Mesodermal cell (in vitro differentiated cells): ENCODE measurements at regions not wholly inside any gene's neighbourhood (a gene's known extent, or its start where the extent isn't known, plus 50 kb on each side); places are given as distances from the start of the nearest gene placed in this dataset.
A peak's percentile ranks its signal among the peaks of the same experiment; 100 is the strongest.

Experiments used
- H3K27ac ChIP-seq: 2 replicates; pipeline ENCODE4 v1.7.0; 2013; ENCODE audit warnings: mild to moderate bottlenecking, low read depth, low read length, moderate library complexity; ENCODE audit not compliant: severe bottlenecking
- H3K36me3 ChIP-seq: 2 replicates; pipeline ENCODE4 v1.7.1; 2013; ENCODE audit warnings: mild to moderate bottlenecking, low read length, moderate library complexity; ENCODE audit not compliant: control insufficient read depth, insufficient read depth
- H3K4me1 ChIP-seq: one replicate; pipeline ENCODE4 v1.7.1; 2013; ENCODE audit warnings: mild to moderate bottlenecking, low read length; ENCODE audit not compliant: insufficient read depth, control insufficient read depth, poor library complexity, severe bottlenecking
- H3K4me3 ChIP-seq: 2 replicates; pipeline ENCODE4 v1.7.0; 2013; ENCODE audit warnings: low read length, control low read depth, mild to moderate bottlenecking; ENCODE audit not compliant: insufficient read depth, poor library complexity, severe bottlenecking; ENCODE audit errors: extremely low read depth
- H3K9me3 ChIP-seq: 2 replicates; pipeline ENCODE4 v1.7.1; 2013; ENCODE audit warnings: mild to moderate bottlenecking, low read length, moderate library complexity; ENCODE audit not compliant: control insufficient read depth
- WGBS, 2 experiments: methylation state at CpG; one replicate each; pipeline ENCODE4 v1.1.5; 2013; ENCODE audit warnings: missing lambda C conversion rate in 2 of 2; ENCODE audit not compliant: insufficient coverage in 2 of 2; 5-methylcytosine and 5-hydroxymethylcytosine counted together

- WGBS, 2 experiments = 90 to 93% methylated on average over 2 of the region's 2 CpGs
- no peak overlapping the region for H3K27ac ChIP-seq
- no peak overlapping the region for H3K4me3 ChIP-seq
- H3K36me3 ChIP-seq = no peaks in the 10 kb centered on the region
- peaks cover 15% of the 10 kb centered on the region for H3K9me3 ChIP-seq
- H3K4me1 ChIP-seq = no peaks in the 10 kb centered on the region
Observed at GRCh38 chr11:134750619-134751018, 338.6 kb upstream of the B3GAT1 start.

GRCh38 chr11:134749040-134749839 lies 337.2 kb upstream of the B3GAT1 start:
- Histone ChIP-seq H3K4me3 (no peak overlapping the region), H3K4me1 (no peaks in the 10 kb centered on the region), H3K27ac (no peak overlapping the region), H3K36me3 (no peaks in the 10 kb centered on the region), H3K9me3 (peaks cover 15% of the 10 kb centered on the region)
- WGBS, 2 experiments = 57 to 60% methylated on average over 3 to 4 of the region's 5 CpGs

DNA sequence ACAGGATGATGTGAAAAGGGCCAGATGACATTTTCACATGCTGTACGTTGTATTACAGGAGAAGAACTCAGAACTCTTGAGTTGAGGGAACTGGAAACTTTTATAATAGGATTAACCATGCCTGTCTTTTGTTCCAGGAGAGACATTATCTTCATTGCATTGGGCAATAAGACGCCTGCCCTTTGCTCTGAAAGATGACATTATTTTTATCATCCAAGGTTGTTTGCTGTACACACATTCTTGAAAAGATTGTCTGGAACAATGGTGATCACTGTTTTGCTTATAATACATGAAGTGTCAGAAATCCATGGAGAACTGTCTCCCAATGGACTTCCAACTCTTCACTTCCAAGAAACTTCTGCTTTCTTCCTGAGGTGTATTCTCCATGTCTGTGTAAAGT lies 334.6 kb upstream of the B3GAT1 start:
- peaks cover 15% of the 10 kb centered on the region for H3K9me3 ChIP-seq
- H3K36me3 ChIP-seq = no peaks in the 10 kb centered on the region
- no peak overlapping the region for H3K27ac ChIP-seq
- 90 to 100% methylated on average over 1 of the region's 2 CpGs for WGBS, 2 experiments
- peaks cover 23% of the 10 kb centered on the region for H3K4me1 ChIP-seq
- no peak overlapping the region for H3K4me3 ChIP-seq

DNA sequence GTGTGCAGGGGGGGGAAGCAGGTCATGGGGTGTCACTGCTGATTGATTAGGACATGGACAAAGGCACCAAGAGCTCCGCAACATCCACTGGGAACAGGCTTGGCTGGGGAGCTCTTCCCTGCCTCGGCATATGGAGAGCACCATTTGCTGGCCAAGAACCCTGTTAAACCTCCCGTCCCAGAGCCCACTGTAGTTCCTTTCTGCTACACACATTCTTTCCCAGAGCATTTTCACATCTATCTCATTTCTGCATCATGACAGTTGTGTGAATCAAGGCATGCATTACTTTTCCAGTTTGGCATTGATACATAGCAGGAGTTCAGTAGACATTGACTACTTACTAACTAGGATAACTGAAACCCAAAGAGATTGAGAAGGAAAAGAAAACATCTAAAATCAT lies 333.4 kb upstream of the B3GAT1 start:
- H3K9me3 ChIP-seq = peaks cover 15% of the 10 kb centered on the region
- H3K36me3 ChIP-seq = no peaks in the 10 kb centered on the region
- H3K4me3 ChIP-seq = no peak overlapping the region
- peaks cover 30% of the 10 kb centered on the region for H3K4me1 ChIP-seq
- no peak overlapping the region for H3K27ac ChIP-seq
- 87 to 96% methylated on average over 3 of the region's 3 CpGs for WGBS, 2 experiments

GRCh38 chr11:134743820-134744195 lies 331.8 kb upstream of the B3GAT1 start:
- WGBS, 2 experiments = 93 to 100% methylated on average over 1 to 3 of the region's 4 CpGs
- Histone ChIP-seq H3K4me1 (peaks cover 37% of the 10 kb centered on the region), H3K4me3 (no peak overlapping the region), H3K36me3 (no peaks in the 10 kb centered on the region), H3K9me3 (peaks cover 15% of the 10 kb centered on the region), H3K27ac (no peak overlapping the region)

DNA sequence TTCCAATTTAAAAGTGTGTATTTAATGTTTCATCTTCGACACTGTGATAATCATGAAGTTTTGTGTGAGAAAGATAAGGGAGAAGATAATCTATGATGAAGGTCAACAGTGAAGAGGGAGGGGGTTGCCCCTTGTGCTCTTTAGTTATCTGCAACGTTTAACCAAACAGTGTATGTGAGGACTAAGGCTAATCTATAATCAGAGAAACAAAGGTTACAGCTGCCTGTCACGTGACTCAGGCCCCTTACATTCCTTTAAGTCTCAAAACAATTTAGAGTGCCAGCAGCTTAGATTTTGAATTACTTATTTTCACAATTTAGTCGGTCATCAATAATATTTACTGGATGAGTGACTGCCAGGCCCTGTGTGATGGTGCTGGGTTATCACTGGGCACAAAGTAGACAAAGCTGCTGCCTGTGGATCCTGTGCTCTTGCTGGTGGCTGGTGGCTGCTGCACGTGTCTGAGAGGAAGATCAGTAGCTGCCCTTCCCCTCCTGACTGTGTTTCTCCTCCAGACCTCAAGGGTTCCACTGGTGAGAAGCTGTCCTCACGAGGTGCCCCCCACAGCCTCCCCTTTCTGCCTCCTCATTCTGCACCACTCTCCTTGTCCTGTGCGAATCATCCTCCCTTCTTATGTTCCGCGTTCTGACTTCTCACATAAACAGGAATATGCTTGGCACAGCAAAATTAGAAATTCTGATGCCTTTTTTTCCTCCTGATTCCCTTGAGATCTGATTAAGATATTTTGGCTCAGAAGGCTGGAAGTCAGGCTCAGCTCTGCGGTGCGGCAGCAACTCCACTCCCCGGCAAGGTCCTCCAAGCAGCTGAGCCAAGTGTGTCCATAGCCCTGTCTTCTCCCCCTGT lies 331.1 kb upstream of the B3GAT1 start:
- Histone ChIP-seq H3K9me3 (peaks cover 10% of the 10 kb centered on the region), H3K4me1 (peaks cover 39% of the 10 kb centered on the region), H3K27ac (peak overlapping the region; percentile 85), H3K4me3 (no peak overlapping the region), H3K36me3 (no peaks in the 10 kb centered on the region)
- 49 to 64% methylated on average over 2 to 5 of the region's 12 CpGs for WGBS, 2 experiments

GRCh38 chr11:134742224-134742612 lies 330.2 kb upstream of the B3GAT1 start:
- 82% methylated on average over 3 of the region's 6 CpGs; no CpG with 5 or more reads in 1 of the 2 experiments for WGBS, 2 experiments
- Histone ChIP-seq H3K4me1 (peaks cover 42% of the 10 kb centered on the region), H3K9me3 (peaks cover 6% of the 10 kb centered on the region), H3K4me3 (no peak overlapping the region), H3K36me3 (no peaks in the 10 kb centered on the region), H3K27ac (peak overlapping the region; percentile 85)

- Histone ChIP-seq H3K27ac (peak overlapping the region; percentile 85), H3K4me1 (peaks cover 42% of the 10 kb centered on the region), H3K36me3 (no peaks in the 10 kb centered on the region), H3K4me3 (peak overlapping the region; percentile 5), H3K9me3 (peaks cover 6% of the 10 kb centered on the region)
- WGBS, 2 experiments = 70% methylated on average over 5 of the region's 10 CpGs; no CpG with 5 or more reads in 1 of the 2 experiments
Observed at GRCh38 chr11:134741453-134742223, 329.6 kb upstream of the B3GAT1 start.

GRCh38 chr11:134740590-134741261 lies 328.7 kb upstream of the B3GAT1 start:
- no peak overlapping the region for H3K27ac ChIP-seq
- H3K4me3 ChIP-seq = no peak overlapping the region
- H3K36me3 ChIP-seq = no peaks in the 10 kb centered on the region
- WGBS, 2 experiments = 87 to 88% methylated on average over 5 to 9 of the region's 9 CpGs
- peaks cover under 1% of the 10 kb centered on the region for H3K9me3 ChIP-seq
- H3K4me1 ChIP-seq = peaks cover 42% of the 10 kb centered on the region

GRCh38 chr11:134739136-134739535 lies 327.1 kb upstream of the B3GAT1 start:
- no peaks in the 10 kb centered on the region for H3K36me3 ChIP-seq
- H3K4me1 ChIP-seq = peaks cover 51% of the 10 kb centered on the region
- no peak overlapping the region for H3K4me3 ChIP-seq
- H3K27ac ChIP-seq = no peak overlapping the region
- H3K9me3 ChIP-seq = no peaks in the 10 kb centered on the region
- 93 to 98% methylated on average over 6 to 9 of the region's 11 CpGs for WGBS, 2 experiments
